ENCODE measurements at regions not wholly inside any gene's neighbourhood (a gene's known extent, or its start where the extent isn't known, plus 50 kb on each side); places are given as distances from the start of the nearest gene placed in this dataset.

- no peak for TF ChIP-seq CTCF (IDR thresholded peaks at IDR 0.05; ENCODE audit: control insufficient read depth, insufficient read depth, low read depth, low read length, missing control alignments)
- no peak for DNase-seq (ENCODE audit: low read depth)
- H3K4me3 ChIP-seq (ENCODE audit: control insufficient read depth, low read depth, low read length), result no peak overlapping the region
These were observed 221.5 kb upstream of the TSHZ3 start for GRCh38 chr19:31570718-31571117.

GRCh38 chr19:31572102-31572975 is 223.1 kb upstream of the TSHZ3 start:
- no peak for DNase-seq (ENCODE audit: low read depth)
- H3K4me3 ChIP-seq (ENCODE audit: control insufficient read depth, low read depth, low read length), result no peak overlapping the region
- TF ChIP-seq CTCF (IDR thresholded peaks at IDR 0.05; ENCODE audit: control insufficient read depth, insufficient read depth, low read depth, low read length, missing control alignments), result no peak

GRCh38 chr19:31572976-31573298 is 223.7 kb upstream of the TSHZ3 start:
- no peak for TF ChIP-seq CTCF (IDR thresholded peaks at IDR 0.05; ENCODE audit: control insufficient read depth, insufficient read depth, low read depth, low read length, missing control alignments)
- no peak for DNase-seq (ENCODE audit: low read depth)
- H3K4me3 ChIP-seq (ENCODE audit: control insufficient read depth, low read depth, low read length), result no peak overlapping the region

- TF ChIP-seq CTCF (IDR thresholded peaks at IDR 0.05; ENCODE audit: control insufficient read depth, insufficient read depth, low read depth, low read length, missing control alignments), result no peak
- H3K4me3 ChIP-seq (ENCODE audit: control insufficient read depth, low read depth, low read length), result no peak overlapping the region
- DNase-seq (ENCODE audit: low read depth), result no peak
These were observed 225.2 kb upstream of the TSHZ3 start for GRCh38 chr19:31574251-31574973.

- no peak for DNase-seq (ENCODE audit: low read depth)
- no peak for TF ChIP-seq CTCF (IDR thresholded peaks at IDR 0.05; ENCODE audit: control insufficient read depth, insufficient read depth, low read depth, low read length, missing control alignments)
- no peak overlapping the region for H3K4me3 ChIP-seq (ENCODE audit: control insufficient read depth, low read depth, low read length)
These were observed 226.7 kb upstream of the TSHZ3 start for GRCh38 chr19:31575846-31576335.

GRCh38 chr19:31578326-31578725 is 229.1 kb upstream of the TSHZ3 start:
- no peak for TF ChIP-seq CTCF (IDR thresholded peaks at IDR 0.05; ENCODE audit: control insufficient read depth, insufficient read depth, low read depth, low read length, missing control alignments)
- no peak overlapping the region for H3K4me3 ChIP-seq (ENCODE audit: control insufficient read depth, low read depth, low read length)
- DNase-seq (ENCODE audit: low read depth), result no peak

All from AG09309 (cell line).